Cardiac septum (tissue), 1 donor: ENCODE measurements at regions not wholly inside any gene's neighbourhood (a gene's known extent, or its start where the extent isn't known, plus 50 kb on each side); places are given as distances from the start of the nearest gene placed in this dataset.

Experiments
- DNase-seq: peaks from one replicate; pipeline ENCODE4 v3.0.0-alpha.2; 2020; ENCODE audit warnings: low spot score
- intact Hi-C: fragments of 100-400 bp; cut with DNase I; formaldehyde crosslinking; loops from one replicate; pipeline ENCODE4 v1.14.0; 2022
- donor health status: DM: no; HTN: no; CAD: no.

- intact Hi-C loops = no loop called here
- DNase-seq = no peak
These were observed 97.7 kb upstream of the BACE2 start for GRCh38 chr21:41070284-41070683.

GRCh38 chr21:41071258-41072171, 96.4 kb upstream of the BACE2 start:
- intact Hi-C loops = no loop called here
- peak; percentile 27 for DNase-seq

- no peak for DNase-seq
- intact Hi-C loops = no loop called here
These were observed 94.4 kb upstream of the BACE2 start for GRCh38 chr21:41073558-41073957.

DNA sequence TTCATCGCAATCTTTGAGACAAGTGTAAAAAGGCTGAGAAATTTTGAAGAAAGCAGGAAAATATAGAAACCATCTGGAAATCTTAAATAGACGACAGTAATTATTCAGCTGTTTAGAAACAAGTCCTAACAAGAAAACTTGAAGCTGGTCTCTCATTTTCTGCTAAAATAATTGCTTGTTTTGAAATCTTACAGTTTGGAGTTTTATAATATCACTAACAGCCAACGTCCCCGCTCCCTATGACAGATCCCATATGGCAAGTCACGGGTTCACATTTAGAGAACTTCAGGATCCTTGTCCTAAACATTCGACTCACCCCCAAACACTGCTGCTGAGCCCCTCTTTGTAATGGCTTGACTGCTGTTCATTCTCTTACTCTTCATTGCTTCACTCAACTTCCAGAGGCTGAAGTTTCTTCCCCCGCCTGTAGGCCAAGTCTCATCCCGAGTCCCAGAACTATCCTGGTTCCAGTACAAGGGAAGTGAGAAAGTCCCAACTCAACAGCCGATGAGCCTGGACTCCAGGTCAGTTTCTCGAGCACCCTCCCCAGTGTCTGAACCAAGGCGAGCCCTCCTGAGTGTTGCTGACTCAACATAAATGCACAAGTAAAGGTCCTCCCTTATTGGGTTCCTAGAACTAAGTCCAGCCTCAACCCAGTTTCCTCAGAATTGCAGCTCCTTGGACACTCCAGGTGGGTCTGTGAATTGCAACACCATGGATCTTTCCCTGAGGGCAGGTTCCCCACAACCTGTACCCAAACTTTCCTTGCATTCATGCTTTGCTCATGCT, 93.4 kb upstream of the BACE2 start:
- no peak for DNase-seq
- intact Hi-C loops = no loop called here

DNA sequence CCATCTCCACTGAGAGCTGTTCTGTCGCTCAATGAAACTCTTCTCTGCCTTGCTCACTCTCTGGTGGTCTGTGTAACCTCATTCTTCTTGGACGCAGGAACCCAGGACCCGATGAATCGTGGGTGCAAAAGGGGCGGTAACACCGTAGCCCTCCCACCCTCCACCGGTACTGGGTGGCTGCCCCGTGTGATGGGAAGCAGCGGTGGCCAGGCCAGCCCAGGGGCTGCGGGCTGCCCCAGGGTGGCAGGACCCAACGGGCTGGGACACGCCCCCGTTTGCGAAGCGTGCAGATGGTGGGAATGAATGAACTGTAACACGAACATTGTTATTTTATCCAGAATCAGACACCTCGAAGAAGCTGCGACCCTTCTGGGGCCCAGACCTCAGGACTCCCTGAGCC, 92.3 kb upstream of the BACE2 start:
- DNase-seq = no peak
- intact Hi-C loops = no loop called here

DNA sequence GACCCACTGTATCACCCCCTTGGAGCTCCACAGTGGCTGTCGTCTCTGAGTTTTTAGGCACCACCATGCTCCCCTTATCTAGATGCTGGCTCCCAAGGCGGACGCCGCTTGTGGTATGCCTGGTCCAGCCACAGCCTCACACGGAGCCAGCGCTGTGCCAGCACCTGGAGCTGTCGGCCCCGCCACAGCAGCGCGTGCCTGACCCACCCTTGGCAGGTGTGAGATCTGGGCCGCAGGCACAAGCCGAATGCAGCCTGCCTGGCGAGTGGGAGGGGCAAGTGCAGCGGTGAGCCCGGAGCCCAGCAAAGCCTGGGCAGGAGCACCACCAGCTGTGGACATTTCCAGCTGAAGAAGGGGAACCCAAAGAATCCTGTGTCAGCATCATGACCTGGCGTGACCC, 91.9 kb upstream of the BACE2 start:
- intact Hi-C loops = no loop called here
- no peak for DNase-seq

DNA sequence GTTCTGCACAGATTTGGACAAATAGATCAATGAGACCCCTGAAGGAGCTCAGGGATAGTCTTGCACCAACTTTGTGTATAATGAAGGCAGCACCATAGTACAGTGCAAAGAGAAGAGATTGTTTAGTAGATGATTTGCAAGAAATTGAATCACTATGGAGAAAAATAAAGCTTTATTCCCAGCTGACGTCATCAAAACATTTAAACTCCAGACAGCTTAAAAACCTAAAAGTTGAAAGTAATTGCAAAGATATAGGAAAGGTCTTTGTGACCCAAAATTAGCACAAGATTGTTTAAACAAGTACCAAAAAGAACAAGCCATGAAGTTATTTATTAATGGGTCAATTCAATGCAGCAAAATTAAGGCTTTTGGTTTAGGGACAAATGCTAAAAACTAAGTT, 88.8 kb upstream of the BACE2 start:
- intact Hi-C loops = no loop called here
- DNase-seq = no peak

GRCh38 chr21:41080485-41081121, 87.4 kb upstream of the BACE2 start:
- intact Hi-C loops = no loop called here

GRCh38 chr21:41086569-41086968, 81.4 kb upstream of the BACE2 start:
- intact Hi-C loops = no loop called here
- no peak for DNase-seq

More at GRCh38 chr21:41080485-41081121, 87.4 kb upstream of the BACE2 start:
- no peak for DNase-seq

- no peak for DNase-seq
- intact Hi-C loops = no loop called here
These were observed 77.0 kb upstream of the BACE2 start for GRCh38 chr21:41090981-41091380.

GRCh38 chr21:41091616-41092015, 76.3 kb upstream of the BACE2 start:
- DNase-seq = no peak
- intact Hi-C loops = no loop called here

- intact Hi-C loops = no loop called here
- DNase-seq = no peak
These were observed 75.6 kb upstream of the BACE2 start for GRCh38 chr21:41092312-41092711.

DNA sequence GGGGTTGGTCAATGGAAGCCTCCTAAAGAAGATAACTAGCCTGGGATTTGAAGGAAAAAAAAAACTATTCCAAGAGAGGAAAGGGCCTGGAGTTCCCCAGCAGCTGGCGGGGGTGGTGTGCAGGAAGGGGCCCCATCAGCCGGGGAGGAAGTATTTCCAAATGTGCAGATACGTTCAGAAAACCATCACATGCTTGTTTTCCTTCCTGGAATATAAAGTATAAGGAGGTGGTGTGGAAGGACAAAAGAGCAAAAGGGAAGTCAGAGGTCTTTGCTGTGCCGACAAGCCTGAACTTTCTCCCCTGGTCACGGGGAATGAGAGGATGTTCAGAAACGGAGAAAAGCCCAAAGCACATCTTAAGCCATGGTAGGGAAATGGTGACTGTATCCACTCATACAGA, 72.0 kb upstream of the BACE2 start:
- intact Hi-C loops = no loop called here
- DNase-seq = no peak

DNA sequence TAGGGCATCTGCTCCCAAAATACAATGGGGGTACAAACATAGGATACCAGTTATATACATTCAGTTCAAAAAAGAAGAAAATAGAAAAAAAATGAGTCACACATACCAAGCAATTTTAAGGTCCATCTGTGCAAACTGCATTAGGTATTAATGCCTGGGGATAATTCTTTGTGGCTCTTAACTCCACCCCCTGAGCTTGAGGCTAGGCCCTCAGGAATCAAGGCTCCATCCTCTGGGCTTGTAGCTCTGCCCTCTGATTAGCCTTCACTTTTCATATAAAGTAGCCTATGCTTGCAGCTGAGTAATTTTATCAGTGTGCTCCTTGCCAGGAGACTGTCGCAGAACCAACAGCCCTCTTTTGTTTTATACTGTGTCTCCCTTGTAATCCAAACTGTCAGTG, 69.9 kb upstream of the BACE2 start:
- intact Hi-C loops = no loop called here
- no peak for DNase-seq

DNA sequence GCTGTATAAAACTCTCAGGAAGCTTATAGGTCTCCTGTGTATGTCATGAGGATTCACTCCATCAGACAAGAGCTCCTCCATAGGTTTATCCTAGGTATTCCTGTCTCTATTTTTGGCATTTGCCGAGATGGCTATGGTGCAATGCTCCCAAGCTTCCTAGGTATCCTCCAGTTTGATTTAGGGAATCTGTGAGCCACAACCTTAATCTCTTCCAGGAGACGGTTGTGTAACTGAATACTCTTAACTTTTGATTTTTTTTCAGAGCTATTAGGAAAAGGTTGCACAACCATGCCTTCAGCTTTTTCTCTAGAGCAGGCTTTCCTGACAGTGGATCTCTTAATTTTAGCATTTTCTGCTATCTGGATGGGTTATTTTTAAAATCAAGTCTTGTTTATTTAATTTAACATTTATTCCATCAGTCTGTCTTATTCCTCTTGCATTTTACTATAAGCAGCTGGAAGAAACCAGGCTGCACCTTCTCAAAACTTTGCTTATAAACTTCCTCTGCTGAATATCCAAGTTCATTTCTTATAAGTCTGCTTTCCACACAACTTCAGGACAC, 69.4 kb upstream of the BACE2 start:
- intact Hi-C loops = no loop called here
- no peak for DNase-seq

DNA sequence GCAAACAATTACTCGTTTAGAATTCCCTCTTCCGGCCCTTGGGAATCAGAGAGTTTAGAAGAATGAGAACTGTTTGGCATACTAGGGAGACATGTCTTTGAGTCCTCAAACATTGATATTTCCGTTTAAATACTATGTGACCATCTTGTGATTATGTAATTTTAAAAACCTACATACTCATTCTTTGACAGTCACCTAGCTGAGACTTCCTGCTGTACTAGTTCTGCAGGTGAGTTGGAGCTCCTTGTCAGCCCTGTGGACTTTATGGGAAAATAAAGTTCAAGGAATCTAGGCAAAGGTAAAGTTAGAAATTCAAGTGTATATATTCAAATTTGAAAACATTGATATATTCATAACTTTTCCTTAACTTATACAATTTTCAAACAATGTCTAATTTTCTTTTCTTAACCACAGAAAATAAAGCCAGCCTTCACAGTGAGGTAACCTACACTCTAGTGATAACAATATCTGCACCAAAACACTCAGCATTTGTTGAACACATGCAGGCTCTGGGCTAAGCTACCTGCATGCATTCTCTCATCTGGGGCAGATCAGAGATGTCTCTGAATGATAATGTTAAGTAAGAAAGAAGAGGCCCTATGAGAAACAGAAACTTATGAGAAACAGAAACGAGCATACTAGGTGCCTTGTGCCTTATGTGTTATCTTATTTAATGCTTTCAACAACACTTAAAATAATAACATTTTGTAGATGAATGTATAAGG, 67.0 kb upstream of the BACE2 start:
- DNase-seq = no peak
- intact Hi-C loops = no loop called here

GRCh38 chr21:41102281-41102680, 65.7 kb upstream of the BACE2 start:
- no peak for DNase-seq
- intact Hi-C loops = no loop called here

GRCh38 chr21:41107602-41108001, 60.4 kb upstream of the BACE2 start:
- intact Hi-C loops = no loop called here
- DNase-seq = no peak
